ENCODE measurements at regions not wholly inside any gene's neighbourhood (a gene's known extent, or its start where the extent isn't known, plus 50 kb on each side); places are given as distances from the start of the nearest gene placed in this dataset.

- no peak for TF ChIP-seq CTCF (conservative IDR thresholded peaks at IDR 0.05)
- H3K9ac ChIP-seq (ENCODE audit: extremely low read depth, insufficient read length, low read length), result no peak overlapping the region
- no peak overlapping the region for H3K56ac ChIP-seq (ENCODE audit: insufficient read length, low read depth, low read length)
- no peak overlapping the region for H3K27ac ChIP-seq (ENCODE audit: insufficient read length, low read depth, low read length)
- no peak overlapping the region for H3K18ac ChIP-seq (ENCODE audit: insufficient read length, low read depth, low read length)
- H3K27ac Mint-ChIP-seq, result peak overlapping the region; percentile 29 to 66 (median 61); a peak in 6 of 7 replicates
- H3K4me1 Mint-ChIP-seq, result peaks cover 39 to 43% of the 10 kb centered on the region in 2 experiments
- no peak overlapping the region for H2BK120ac ChIP-seq (ENCODE audit: low read depth, low read length, poor library complexity, severe bottlenecking)
- no peak overlapping the region for H2BK5ac ChIP-seq (ENCODE audit: insufficient read length, low read length)
- H3K23ac ChIP-seq (ENCODE audit: insufficient read length, low read depth, low read length), result no peak overlapping the region
- no peak overlapping the region for H2AFZ ChIP-seq (ENCODE audit: low read length)
- H4K91ac ChIP-seq (ENCODE audit: insufficient read length, low read depth, low read length), result no peak overlapping the region
- no peak overlapping the region for H4K5ac ChIP-seq (ENCODE audit: insufficient read length, low read depth, low read length)
- no peaks in the 10 kb centered on the region; the same call in 1 of the 2 replicates for H3K79me2 ChIP-seq (ENCODE audit: insufficient read depth, low read length)
- H2BK20ac ChIP-seq (ENCODE audit: low read depth, low read length, poor library complexity, severe bottlenecking), result no peak overlapping the region
- H3K23me2 ChIP-seq (ENCODE audit: insufficient read length, low read depth, low read length, poor library complexity, severe bottlenecking), result no peaks in the 10 kb centered on the region
- H3T11ph ChIP-seq (ENCODE audit: low read length), result no peak overlapping the region
- H3K27me3 Mint-ChIP-seq (ENCODE audit: low read depth), result no peaks in the 10 kb centered on the region
- H2AK5ac ChIP-seq (ENCODE audit: insufficient read length, low read length), result no peak overlapping the region
- no peak overlapping the region for H3K14ac ChIP-seq (ENCODE audit: insufficient read depth, low read length)
- no CpG with 5 or more reads among the region's 5 CpGs for WGBS (ENCODE audit: extremely low coverage, insufficient read length, low lambda C conversion rate)
- H4K20me1 ChIP-seq (ENCODE audit: control insufficient read depth, insufficient read depth, insufficient read length), result no peaks in the 10 kb centered on the region
- H3K4me2 ChIP-seq (ENCODE audit: insufficient read depth, insufficient read length, low read length), result no peak overlapping the region
- no peak overlapping the region for H2BK12ac ChIP-seq (ENCODE audit: insufficient read length, low read depth, low read length)
- no peaks in the 10 kb centered on the region; the same call in 1 of the 2 replicates for H3K4me1 ChIP-seq (ENCODE audit: insufficient read depth, low read length)
- peaks cover 3 to 9% of the 10 kb centered on the region in 2 experiments; a peak in 4 of 5 replicates for H3K9me3 Mint-ChIP-seq
- no peak overlapping the region for H4K8ac ChIP-seq (replicated peaks; ENCODE audit: insufficient read length, low read depth, low read length)
- DNase-seq, result peak; percentile 55
- H3K9me3 ChIP-seq (ENCODE audit: control insufficient read depth, low read depth, low read length), result no peaks in the 10 kb centered on the region
- H3K36me3 Mint-ChIP-seq (ENCODE audit: insufficient read depth in 1 of 3, low read depth in 3 of 3), result peaks cover 0 to 9% (median 8%) of the 10 kb centered on the region in 3 experiments; a peak in 4 of 7 replicates
- H2BK15ac ChIP-seq (ENCODE audit: low read depth, low read length), result no peak overlapping the region
- peak overlapping the region in 1 of 2 experiments; percentile 27; a peak in 2 of 5 replicates for H3K4me3 Mint-ChIP-seq
- H3K79me1 ChIP-seq (ENCODE audit: insufficient read depth, low read depth, low read length, poor library complexity, severe bottlenecking), result no peaks in the 10 kb centered on the region
- H3K4ac ChIP-seq (ENCODE audit: low read depth, low read length), result no peak overlapping the region
- no peaks in the 10 kb centered on the region for H3K27me3 ChIP-seq (ENCODE audit: insufficient read depth, low read length)
These were observed 677.0 kb downstream of the LRRC70 start for GRCh38 chr5:63255594-63255993.

All from H9 (cell line).